ENCODE measurements at regions not wholly inside any gene's neighbourhood (a gene's known extent, or its start where the extent isn't known, plus 50 kb on each side); places are given as distances from the start of the nearest gene placed in this dataset.
"Not testable (repeated sequence)": the region's sequence is repeated elsewhere in the genome, so short reads cannot be mapped to it uniquely, and the experiment has no call there.

DNA sequence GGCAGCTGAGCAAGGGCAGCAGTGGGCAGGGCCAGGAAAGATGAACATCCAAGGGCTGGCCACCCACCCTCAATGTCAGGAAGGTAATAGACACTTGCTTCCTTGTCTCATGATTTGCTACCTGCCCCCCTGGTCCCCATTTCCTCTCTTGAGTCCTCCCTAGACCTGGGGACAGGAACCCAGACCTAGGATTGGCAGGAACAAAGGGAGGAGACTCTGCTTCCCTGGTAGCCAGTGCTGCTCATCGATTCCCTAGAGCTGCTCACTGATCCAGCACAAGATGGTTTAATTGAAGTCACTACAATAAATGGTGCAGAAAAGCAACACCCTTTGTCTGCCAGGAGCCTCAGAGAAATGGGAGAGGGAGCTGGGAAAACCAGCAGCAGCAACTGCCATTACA lies 67.8 kb upstream of the CHST1 start:
- no peak for DNase-seq (ENCODE audit: insufficient read length, low spot score)
- no peak for TF ChIP-seq POLR2A (IDR thresholded peaks at IDR 0.05; ENCODE audit: low read depth, low read length)
- no peak for FAIRE-seq

DNA sequence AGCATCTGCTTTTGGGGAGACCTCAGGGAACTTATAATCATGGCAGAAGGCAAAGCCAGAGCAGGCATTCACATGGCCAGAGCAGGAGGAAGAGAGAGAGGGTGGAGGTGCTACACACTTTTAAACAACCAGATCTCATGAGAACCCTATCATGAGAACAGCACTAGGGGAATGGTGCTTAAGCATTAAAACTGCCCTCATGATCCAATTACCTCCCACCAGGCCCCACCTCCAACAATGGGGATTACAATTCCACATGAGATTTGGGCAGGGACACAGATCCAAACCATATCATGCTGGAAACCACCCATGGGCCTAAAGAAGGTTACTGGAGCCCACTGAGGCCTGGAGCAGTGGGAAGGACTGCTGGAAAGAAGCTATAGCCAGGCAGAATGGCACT lies 66.9 kb upstream of the CHST1 start:
- TF ChIP-seq POLR2A (IDR thresholded peaks at IDR 0.05; ENCODE audit: low read depth, low read length), result no peak
- FAIRE-seq, result no peak
- DNase-seq (ENCODE audit: insufficient read length, low spot score), result no peak

DNA sequence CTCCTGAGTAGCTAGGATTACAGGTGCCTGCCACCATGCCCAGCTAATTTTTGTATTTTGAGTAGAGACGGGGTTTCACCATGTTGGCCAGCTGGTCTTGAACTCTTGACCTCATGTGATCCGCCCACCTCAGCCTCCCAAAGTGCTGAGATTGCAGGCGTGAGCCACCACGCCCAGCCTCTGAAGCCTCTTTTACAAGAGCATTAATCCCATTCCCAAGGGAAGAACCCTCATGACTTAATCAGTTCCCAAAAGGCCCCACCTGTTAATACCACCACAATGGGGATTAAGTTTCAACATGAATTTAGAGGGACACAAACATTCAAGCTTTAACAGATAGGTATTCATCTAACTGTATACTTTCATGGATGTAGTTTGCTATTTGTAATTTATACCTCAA lies 65.7 kb upstream of the CHST1 start:
- FAIRE-seq; DNase-seq (ENCODE audit: insufficient read length, low spot score): not testable (repeated sequence)

DNA sequence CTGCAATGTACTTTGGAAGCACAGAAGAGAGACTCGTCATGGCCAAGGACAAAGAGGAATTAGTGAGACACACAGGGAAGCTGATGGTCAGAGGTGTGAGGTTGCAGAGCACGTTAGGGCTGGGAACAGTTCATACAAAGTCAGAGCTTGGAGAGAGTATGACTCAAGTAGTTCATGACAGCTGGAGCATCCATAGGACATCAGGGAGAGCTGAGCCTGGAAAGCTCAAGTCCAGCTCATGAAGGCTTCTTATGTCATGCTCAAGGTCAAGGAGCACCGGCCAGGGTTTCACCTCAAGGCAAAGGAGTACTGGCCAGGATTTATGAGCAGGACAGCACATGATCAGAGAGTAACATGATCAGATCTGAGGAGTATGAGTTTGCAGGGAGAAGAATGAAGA lies 64.6 kb upstream of the CHST1 start:
- DNase-seq (ENCODE audit: insufficient read length, low spot score) (no peak), FAIRE-seq (no peak)
- TF ChIP-seq POLR2A (IDR thresholded peaks at IDR 0.05; ENCODE audit: low read depth, low read length), result no peak

DNA sequence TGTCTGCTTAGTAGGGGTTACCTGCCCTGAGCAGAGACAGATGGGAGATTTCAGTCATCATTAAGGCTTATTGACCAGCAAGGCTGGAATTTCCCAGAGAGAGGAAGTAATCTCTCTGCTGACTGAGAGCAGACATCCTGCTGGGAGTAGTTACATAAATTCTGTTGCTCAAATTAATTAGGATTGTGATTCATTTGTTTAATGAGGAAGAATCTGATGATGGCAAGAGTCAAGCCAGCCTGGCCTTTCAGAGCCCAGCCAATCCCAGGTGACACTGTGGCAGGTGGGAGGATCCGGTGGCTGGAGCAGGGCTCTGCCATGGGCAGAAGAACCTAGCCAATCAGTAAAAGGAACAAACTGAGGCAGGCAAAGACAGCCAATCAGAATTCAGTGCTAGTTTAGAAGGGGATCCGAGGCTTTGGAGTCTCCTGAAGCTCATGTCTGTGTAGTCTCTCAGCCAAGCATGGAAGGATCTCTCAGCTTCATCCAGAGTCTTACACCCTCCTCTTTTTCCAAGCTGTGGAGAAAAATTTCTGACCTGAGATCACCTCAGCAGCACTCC lies 61.2 kb upstream of the CHST1 start:
- TF ChIP-seq POLR2A (IDR thresholded peaks at IDR 0.05; ENCODE audit: low read depth, low read length), result no peak
- DNase-seq (ENCODE audit: insufficient read length, low spot score), result no peak
- no peak for FAIRE-seq

DNA sequence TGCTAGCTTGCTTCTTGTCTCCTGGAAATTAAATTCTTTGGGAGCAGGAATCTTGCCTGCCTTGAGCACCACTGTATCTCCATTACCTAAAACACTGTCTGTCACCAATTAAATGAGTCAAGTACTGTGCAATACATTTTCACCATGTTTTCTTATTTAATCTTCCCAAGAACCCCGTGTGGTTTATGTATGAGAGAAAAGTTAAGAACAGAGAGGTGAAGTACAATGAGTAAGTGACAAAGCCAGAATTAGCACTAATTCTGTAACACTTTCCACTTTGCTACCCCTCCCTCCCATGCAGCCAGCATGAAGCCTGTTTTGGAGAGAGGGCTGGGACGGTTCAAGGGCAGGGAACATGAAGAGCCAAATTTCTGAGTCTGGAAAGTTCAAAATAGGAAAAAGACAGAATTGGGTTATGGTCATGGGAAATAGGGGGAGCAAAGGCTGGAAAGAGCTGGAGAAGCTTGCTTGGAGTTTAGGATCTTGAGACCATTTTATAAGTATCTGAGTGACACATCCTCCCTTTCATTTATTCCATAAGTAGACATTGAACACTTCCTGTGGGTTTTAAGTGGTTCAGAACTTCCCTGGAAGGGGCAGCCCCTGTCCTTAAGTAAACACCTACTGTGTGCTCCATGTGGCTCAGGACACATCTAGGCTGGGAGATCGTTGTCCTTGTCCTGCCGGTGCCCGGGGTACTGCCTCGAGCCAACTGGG lies 60.5 kb upstream of the CHST1 start:
- FAIRE-seq (no peak), DNase-seq (ENCODE audit: insufficient read length, low spot score) (no peak)
- TF ChIP-seq POLR2A (IDR thresholded peaks at IDR 0.05; ENCODE audit: low read depth, low read length), result no peak

DNA sequence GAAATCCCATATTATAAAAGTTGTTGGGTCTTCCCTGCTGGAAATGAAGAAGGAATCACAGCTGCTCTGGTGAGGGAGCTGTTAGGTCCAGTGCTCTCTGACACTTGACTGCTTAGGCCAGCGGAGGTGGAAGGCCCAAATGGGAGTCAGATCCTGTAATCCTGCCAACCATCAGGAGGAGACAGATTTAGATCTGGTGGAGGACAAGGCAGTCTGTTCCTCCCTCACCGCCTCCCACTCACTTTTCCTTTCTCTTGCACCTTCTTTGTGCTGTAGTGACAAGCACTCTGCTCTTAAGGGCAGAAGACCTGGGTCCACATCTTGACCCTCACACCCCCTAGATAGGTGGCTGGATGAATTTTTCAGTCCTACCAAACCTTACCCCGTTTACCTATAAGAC lies 59.7 kb upstream of the CHST1 start:
- TF ChIP-seq POLR2A (IDR thresholded peaks at IDR 0.05; ENCODE audit: low read depth, low read length), result no peak
- FAIRE-seq (no peak), DNase-seq (ENCODE audit: insufficient read length, low spot score) (no peak)

DNA sequence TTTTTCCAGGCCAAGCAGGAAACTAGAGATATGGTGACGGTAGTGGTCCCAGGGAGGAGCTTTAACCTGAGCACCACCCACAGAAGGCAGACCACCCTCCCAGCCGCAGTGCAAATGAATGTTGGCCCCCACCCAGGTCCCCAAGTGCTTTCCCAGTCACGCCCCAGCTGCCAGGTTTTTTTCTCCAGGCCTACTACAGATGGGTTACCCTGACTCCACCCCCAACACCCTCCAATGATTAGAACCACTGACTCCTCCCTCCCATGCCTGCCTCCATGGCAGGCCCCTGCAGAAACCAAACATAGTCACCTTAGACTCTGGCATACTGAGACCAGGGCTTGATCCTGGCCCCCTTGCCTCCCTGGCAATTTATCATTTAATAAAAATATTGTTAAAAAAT lies 58.7 kb upstream of the CHST1 start:
- no peak for TF ChIP-seq POLR2A (IDR thresholded peaks at IDR 0.05; ENCODE audit: low read depth, low read length)
- no peak for FAIRE-seq
- DNase-seq (ENCODE audit: insufficient read length, low spot score), result no peak

DNA sequence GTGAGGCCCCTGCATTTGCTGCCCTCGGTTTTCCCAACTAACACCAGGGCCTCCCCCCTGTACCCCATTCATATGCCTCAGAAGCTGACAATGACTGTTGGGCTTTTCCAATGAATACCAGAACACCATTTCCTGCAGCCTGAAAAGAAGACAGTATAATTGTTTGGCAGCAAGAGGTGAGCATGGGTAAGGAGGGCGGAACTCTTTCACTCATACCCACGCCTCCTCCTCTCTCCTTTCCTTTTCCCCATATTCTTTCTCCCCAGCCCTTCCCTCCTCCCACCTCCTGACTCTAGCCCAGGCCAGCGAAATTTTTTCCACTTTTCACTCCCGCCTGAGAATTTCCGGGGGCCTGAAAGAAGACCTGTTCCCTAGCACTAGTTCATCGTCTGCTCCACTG lies 58.0 kb upstream of the CHST1 start:
- no peak for FAIRE-seq
- DNase-seq (ENCODE audit: insufficient read length, low spot score), result no peak
- no peak for TF ChIP-seq POLR2A (IDR thresholded peaks at IDR 0.05; ENCODE audit: low read depth, low read length)

DNA sequence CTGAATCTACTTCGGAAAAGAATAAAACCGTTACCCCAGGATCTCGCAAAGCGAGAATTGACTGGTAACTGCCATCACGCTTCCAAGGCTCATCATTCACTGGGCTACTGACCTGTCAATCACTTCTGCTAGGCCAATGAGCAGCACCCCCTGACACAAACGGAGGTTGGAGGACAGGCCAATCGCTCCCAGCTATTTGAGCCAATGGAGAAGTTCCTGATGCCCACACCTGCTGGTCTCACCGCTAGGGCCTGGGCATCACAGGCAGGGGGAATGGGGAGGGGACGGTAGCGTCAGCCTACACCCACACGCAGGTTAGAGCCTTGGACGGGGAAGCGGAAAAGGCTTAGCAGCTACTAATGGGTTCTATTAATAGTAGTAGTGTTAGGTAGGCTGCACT lies 56.7 kb upstream of the CHST1 start:
- no peak for DNase-seq (ENCODE audit: insufficient read length, low spot score)
- TF ChIP-seq POLR2A (IDR thresholded peaks at IDR 0.05; ENCODE audit: low read depth, low read length), result no peak

DNA sequence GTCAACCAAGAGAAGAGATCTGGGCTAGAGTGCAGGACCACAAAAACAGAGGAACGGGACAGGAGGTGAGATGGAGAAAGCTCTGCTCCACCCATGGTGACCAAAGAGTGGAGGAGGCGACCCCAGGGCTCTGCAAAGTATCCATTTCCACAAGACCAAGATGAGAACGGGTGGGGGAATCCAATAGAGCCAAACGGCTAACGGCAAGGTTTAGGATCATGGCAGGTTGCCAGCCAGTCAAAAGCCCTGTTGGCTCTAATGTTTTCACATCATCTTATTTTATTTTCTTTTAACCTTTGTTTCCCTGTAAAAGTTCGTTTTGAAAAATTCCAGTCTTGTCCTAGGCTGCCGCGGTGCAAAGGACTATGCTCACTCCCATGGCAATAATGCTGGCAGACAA lies 52.1 kb upstream of the CHST1 start:
- TF ChIP-seq POLR2A (IDR thresholded peaks at IDR 0.05; ENCODE audit: low read depth, low read length), result no peak
- no peak for FAIRE-seq
- DNase-seq (ENCODE audit: insufficient read length, low spot score), result no peak

More for the DNA sequence above, 56.7 kb upstream of the CHST1 start:
- FAIRE-seq, result no peak

DNA sequence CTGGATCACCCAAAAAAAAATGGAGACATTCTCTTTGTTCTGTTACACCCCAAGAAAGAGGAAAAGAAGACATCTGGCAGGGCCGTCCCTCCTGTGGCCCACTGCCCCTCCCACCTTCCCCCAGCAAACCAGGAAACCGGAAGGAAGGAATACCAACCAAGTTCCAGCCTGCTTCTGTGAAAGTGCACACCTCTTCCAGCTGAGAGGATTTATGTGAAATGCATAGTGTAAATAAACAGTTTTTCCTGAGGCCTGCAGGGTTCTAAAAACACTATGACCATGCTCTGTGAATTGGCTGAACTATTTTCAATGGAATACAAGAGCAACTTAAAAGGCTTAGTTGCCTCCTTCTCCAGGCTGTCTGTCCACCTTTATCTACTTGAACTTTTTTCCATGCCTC lies 50.0 kb upstream of the CHST1 start:
- FAIRE-seq (no peak), DNase-seq (ENCODE audit: insufficient read length, low spot score) (no peak)
- TF ChIP-seq POLR2A (IDR thresholded peaks at IDR 0.05; ENCODE audit: low read depth, low read length), result no peak
